Kidney epithelial cell (primary cell): ENCODE measurements at regions not wholly inside any gene's neighbourhood (a gene's known extent, or its start where the extent isn't known, plus 50 kb on each side); places are given as distances from the start of the nearest gene placed in this dataset.

Source experiments
- DNase-seq: peaks from one replicate; pipeline ENCODE4 v3.0.0-alpha.2; 2010; ENCODE audit warnings: low read depth
- H3K27me3 ChIP-seq: 2 replicates; pipeline ENCODE4 v1.6.0; 2011; ENCODE audit warnings: low read length; ENCODE audit not compliant: control insufficient read depth, insufficient read depth
- H3K36me3 ChIP-seq: 2 replicates; pipeline ENCODE4 v1.5.1; 2011; ENCODE audit warnings: low read length; ENCODE audit not compliant: control insufficient read depth, insufficient read depth
- H3K4me3 ChIP-seq: 2 replicates; pipeline ENCODE4 v1.5.1; 2011; ENCODE audit warnings: low read depth, mild to moderate bottlenecking, control low read depth, low read length
- CTCF ChIP-seq: IDR thresholded peaks from 2 replicates; pipeline ENCODE4 v1.5.1; 2011; ENCODE audit warnings: mild to moderate bottlenecking, moderate library complexity, low read length, control low read depth, inconsistent platforms; ENCODE audit not compliant: insufficient read depth, poor library complexity, severe bottlenecking

GRCh38 chr11:8340296-8340695, 76.6 kb upstream of the LMO1 start:
- Histone ChIP-seq H3K4me3 (no peak overlapping the region), H3K27me3 (peaks cover 2% of the 10 kb centered on the region), H3K36me3 (no peaks in the 10 kb centered on the region)
- no peak for DNase-seq
- no peak for TF ChIP-seq CTCF

DNA sequence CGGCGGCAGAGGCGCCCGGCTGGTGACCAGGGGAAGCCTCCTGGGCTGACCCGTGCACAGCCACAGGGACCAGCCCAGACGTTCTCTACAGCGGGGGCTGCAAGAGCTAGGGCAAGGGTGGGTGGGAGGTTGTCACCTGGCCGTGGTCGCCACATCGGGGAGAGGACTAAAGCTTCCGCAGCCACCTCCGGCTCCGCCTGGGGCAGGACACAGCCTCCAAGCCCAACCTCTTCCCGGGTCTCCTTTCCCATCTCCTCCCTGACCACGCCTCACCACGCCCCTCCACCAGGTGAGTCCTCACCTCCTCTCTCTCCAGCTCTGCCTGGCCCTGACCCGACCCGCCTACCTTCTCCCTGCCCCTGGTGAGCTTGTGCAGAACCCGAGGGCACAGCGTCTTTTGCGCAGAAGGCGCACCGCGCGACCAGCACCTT, 75.9 kb upstream of the LMO1 start:
- no peaks in the 10 kb centered on the region for H3K36me3 ChIP-seq
- DNase-seq: no peak
- no peak overlapping the region for H3K4me3 ChIP-seq
- no peak for TF ChIP-seq CTCF
- H3K27me3 ChIP-seq: peaks cover 2% of the 10 kb centered on the region

DNA sequence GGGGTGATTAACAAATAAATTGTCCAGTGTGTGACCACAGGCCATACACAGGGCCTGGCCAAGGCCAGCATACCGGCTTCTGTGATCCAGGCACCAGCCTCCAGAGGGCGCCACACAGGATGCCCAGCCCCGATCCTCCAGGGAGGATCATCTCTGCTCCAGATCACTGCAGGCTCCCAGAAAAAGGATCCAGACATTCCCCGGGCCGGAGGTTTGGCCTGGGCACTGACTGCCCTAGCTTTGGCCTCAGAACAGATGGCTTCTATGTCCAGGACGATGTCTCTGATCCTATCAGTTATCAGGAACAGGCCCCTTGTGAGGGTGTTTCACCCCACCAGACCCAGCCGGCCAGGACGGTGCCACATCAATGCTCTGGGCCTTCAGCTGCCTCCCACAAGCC, 74.5 kb upstream of the LMO1 start:
- DNase-seq: no peak
- no peaks in the 10 kb centered on the region for H3K36me3 ChIP-seq

GRCh38 chr11:8337130-8337795, 73.6 kb upstream of the LMO1 start:
- H3K27me3 ChIP-seq: peaks cover 2% of the 10 kb centered on the region
- no peak overlapping the region for H3K4me3 ChIP-seq
- no peaks in the 10 kb centered on the region for H3K36me3 ChIP-seq
- DNase-seq: no peak
- TF ChIP-seq CTCF: no peak

More for the DNA sequence above, 74.5 kb upstream of the LMO1 start:
- Histone ChIP-seq H3K4me3 (no peak overlapping the region), H3K27me3 (peaks cover 2% of the 10 kb centered on the region)
- TF ChIP-seq CTCF: peak; percentile 88

DNA sequence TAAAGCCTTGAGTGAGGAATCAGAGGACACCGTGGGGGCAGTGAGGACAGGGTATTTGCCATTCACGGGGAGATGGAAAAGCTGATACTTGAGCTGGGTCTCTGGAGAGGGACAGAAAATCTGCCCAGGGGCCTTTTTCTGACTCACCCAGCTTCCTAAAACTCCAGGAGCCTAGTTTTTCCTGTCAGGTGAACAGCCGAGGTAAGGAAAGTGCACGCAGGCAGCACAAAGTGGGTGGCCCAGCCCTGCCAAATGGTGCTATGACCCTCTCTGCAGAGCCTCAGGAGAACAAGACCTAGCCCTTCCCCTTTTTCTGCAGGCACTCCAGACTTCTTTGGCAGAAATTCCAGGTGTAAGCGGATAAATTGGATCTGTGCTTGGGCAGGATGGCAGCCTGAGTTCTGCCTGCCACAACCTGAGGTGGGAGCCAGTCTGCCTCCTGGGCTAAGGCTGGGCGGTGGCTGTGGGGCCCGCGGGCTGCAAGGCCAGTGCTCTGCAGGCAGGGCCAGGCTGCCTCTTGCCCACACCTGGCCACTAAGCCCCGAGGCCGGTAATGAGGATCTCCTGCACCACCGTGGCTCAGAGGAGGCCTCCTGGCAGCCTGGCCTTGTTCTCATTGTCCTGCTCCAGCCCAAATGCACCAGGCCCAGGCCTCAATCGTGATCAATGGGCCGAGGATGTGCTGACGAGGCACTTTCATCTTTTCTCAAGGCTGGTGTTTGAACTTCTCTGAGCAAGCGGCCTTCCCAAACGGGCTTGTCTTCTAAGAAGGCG, 72.9 kb upstream of the LMO1 start:
- DNase-seq: no peak
- peaks cover 2% of the 10 kb centered on the region for H3K27me3 ChIP-seq
- H3K4me3 ChIP-seq: no peak overlapping the region
- TF ChIP-seq CTCF: no peak
- no peaks in the 10 kb centered on the region for H3K36me3 ChIP-seq
